ENCODE measurements at regions not wholly inside any gene's neighbourhood (a gene's known extent, or its start where the extent isn't known, plus 50 kb on each side); places are given as distances from the start of the nearest gene placed in this dataset.
A peak's percentile ranks its signal among the peaks of the same experiment; 100 is the strongest.

GRCh38 chr4:164529486-164529885 lies 224.4 kb upstream of the SMIM31 start:
- no peaks in the 10 kb centered on the region for H3K9me3 ChIP-seq (ENCODE audit: control insufficient read depth, low read length)
- H3K4me1 Mint-ChIP-seq = peaks cover 5% of the 10 kb centered on the region
- H3K27me3 ChIP-seq (ENCODE audit: control insufficient read depth, insufficient read depth, low read length, poor library complexity, severe bottlenecking) = no peaks in the 10 kb centered on the region
- H3K4me3 Mint-ChIP-seq = no peak overlapping the region
- H3K27me3 Mint-ChIP-seq (ENCODE audit: insufficient read depth) = no peaks in the 10 kb centered on the region
- H3K4me3 ChIP-seq (ENCODE audit: low read length) = no peak overlapping the region
- no peak for TF ChIP-seq CTCF (conservative IDR thresholded peaks at IDR 0.05)
- WGBS, 2 experiments (ENCODE audit: insufficient coverage in 1 of 2, insufficient read length in 1 of 2) = 89 to 94% methylated on average over 3 to 5 of the region's 5 CpGs
- no peaks in the 10 kb centered on the region for H3K4me1 ChIP-seq (ENCODE audit: control insufficient read depth, insufficient read depth, low read length)
- no peaks in the 10 kb centered on the region for H3K36me3 ChIP-seq (ENCODE audit: control insufficient read depth, insufficient read depth, low read length)
- H3K9me3 Mint-ChIP-seq = no peaks in the 10 kb centered on the region
- H3K27ac ChIP-seq (ENCODE audit: low read depth, low read length) = no peak overlapping the region
- no peaks in the 10 kb centered on the region for H3K36me3 Mint-ChIP-seq (ENCODE audit: low read depth)
- DNase-seq = no peak
- no peak overlapping the region for H3K9ac ChIP-seq (ENCODE audit: extremely low read depth, low read length, poor library complexity, severe bottlenecking)
- no peak overlapping the region for H3K27ac Mint-ChIP-seq

- WGBS, 2 experiments (ENCODE audit: insufficient coverage in 1 of 2, insufficient read length in 1 of 2) = 90 to 91% methylated on average over 4 of the region's 4 CpGs
- Mint-ChIP-seq H3K4me3 (no peak overlapping the region), H3K4me1 (peaks cover 5% of the 10 kb centered on the region), H3K9me3 (no peaks in the 10 kb centered on the region), H3K27me3 (ENCODE audit: insufficient read depth) (no peaks in the 10 kb centered on the region), H3K36me3 (ENCODE audit: low read depth) (no peaks in the 10 kb centered on the region), H3K27ac (no peak overlapping the region)
- no peak for TF ChIP-seq CTCF (conservative IDR thresholded peaks at IDR 0.05)
- Histone ChIP-seq H3K27ac (ENCODE audit: low read depth, low read length) (no peak overlapping the region), H3K4me3 (ENCODE audit: low read length) (no peak overlapping the region), H3K4me1 (ENCODE audit: control insufficient read depth, insufficient read depth, low read length) (no peaks in the 10 kb centered on the region), H3K36me3 (ENCODE audit: control insufficient read depth, insufficient read depth, low read length) (no peaks in the 10 kb centered on the region), H3K9ac (ENCODE audit: extremely low read depth, low read length, poor library complexity, severe bottlenecking) (no peak overlapping the region), H3K9me3 (ENCODE audit: control insufficient read depth, low read length) (no peaks in the 10 kb centered on the region), H3K27me3 (ENCODE audit: control insufficient read depth, insufficient read depth, low read length, poor library complexity, severe bottlenecking) (no peaks in the 10 kb centered on the region)
- DNase-seq = no peak
Observed at GRCh38 chr4:164531336-164531735, 222.6 kb upstream of the SMIM31 start.

GRCh38 chr4:164536814-164537213 lies 217.1 kb upstream of the SMIM31 start:
- TF ChIP-seq CTCF (conservative IDR thresholded peaks at IDR 0.05) = no peak
- Histone ChIP-seq H3K27ac (ENCODE audit: low read depth, low read length) (peak overlapping the region; percentile 34), H3K27me3 (ENCODE audit: control insufficient read depth, insufficient read depth, low read length, poor library complexity, severe bottlenecking) (no peaks in the 10 kb centered on the region), H3K4me3 (ENCODE audit: low read length) (no peak overlapping the region), H3K4me1 (ENCODE audit: control insufficient read depth, insufficient read depth, low read length) (no peaks in the 10 kb centered on the region), H3K9me3 (ENCODE audit: control insufficient read depth, low read length) (peaks cover 23% of the 10 kb centered on the region), H3K9ac (ENCODE audit: extremely low read depth, low read length, poor library complexity, severe bottlenecking) (no peak overlapping the region), H3K36me3 (ENCODE audit: control insufficient read depth, insufficient read depth, low read length) (no peaks in the 10 kb centered on the region)
- Mint-ChIP-seq H3K9me3 (peaks cover 27% of the 10 kb centered on the region), H3K27ac (no peak overlapping the region), H3K27me3 (ENCODE audit: insufficient read depth) (no peaks in the 10 kb centered on the region), H3K4me3 (no peak overlapping the region), H3K4me1 (no peaks in the 10 kb centered on the region), H3K36me3 (ENCODE audit: low read depth) (peaks cover 2% of the 10 kb centered on the region)
- WGBS, 2 experiments (ENCODE audit: insufficient coverage in 1 of 2, insufficient read length in 1 of 2) = 78 to 85% methylated on average over 1 to 2 of the region's 2 CpGs
- DNase-seq = no peak
